ENCODE measurements at regions not wholly inside any gene's neighbourhood (a gene's known extent, or its start where the extent isn't known, plus 50 kb on each side); places are given as distances from the start of the nearest gene placed in this dataset.

- WGBS, 2 donors (ENCODE audit: low coverage in 1 of 2) = 29 to 94% methylated on average over 2 of the region's 2 CpGs
- in situ Hi-C loops (cut with MboI; ENCODE audit: low pct_ligation_motif_present in 1 of 4, low pct_unique_long_range_greater_than_20kb in 1 of 4, low sequenced_read_pairs in 3 of 4) = no loop called here
These were observed 168.0 kb upstream of the RAB4A start for GRCh38 chr1:229102741-229103391.

GRCh38 chr1:229104654-229105053 lies 166.3 kb upstream of the RAB4A start:
- in situ Hi-C loops (cut with MboI; ENCODE audit: low pct_ligation_motif_present in 1 of 4, low pct_unique_long_range_greater_than_20kb in 1 of 4, low sequenced_read_pairs in 3 of 4) = no loop called here
- Histone ChIP-seq H3K27ac (no peak overlapping the region), H3K36me3 (no peaks in the 10 kb centered on the region), H3K4me1 (peaks cover 13 to 16% (median 14%) of the 10 kb centered on the region in 4 donors), H3K27me3 (no peaks in the 10 kb centered on the region), H3K4me3 (no peak overlapping the region), H3K9me3 (no peaks in the 10 kb centered on the region)
- intact Hi-C loops (cut with DNase I; ENCODE audit: low total_unique reads) = no loop called here
- WGBS, 2 donors (ENCODE audit: low coverage in 1 of 2) = 72% methylated on average over 2 of the region's 2 CpGs; no CpG with 5 or more reads in 1 of the 2 donors
- no peak for DNase-seq
- TF ChIP-seq POLR2A (IDR thresholded peaks at IDR 0.05) = no peak
- TF ChIP-seq POLR2AphosphoS5 (IDR thresholded peaks at IDR 0.05) = no peak
- TF ChIP-seq CTCF (IDR thresholded peaks at IDR 0.05) = no peak
- TF ChIP-seq EP300 (IDR thresholded peaks at IDR 0.05; ENCODE audit: low read depth) = no peak

More at GRCh38 chr1:229102741-229103391, 168.0 kb upstream of the RAB4A start:
- Histone ChIP-seq H3K4me3 (no peak overlapping the region), H3K36me3 (no peaks in the 10 kb centered on the region), H3K27me3 (no peaks in the 10 kb centered on the region), H3K9me3 (no peaks in the 10 kb centered on the region), H3K4me1 (peaks cover 0 to 5% (median 0%) of the 10 kb centered on the region in 4 donors), H3K27ac (no peak overlapping the region)
- intact Hi-C loops (cut with DNase I; ENCODE audit: low total_unique reads) = no loop called here
- no peak for DNase-seq
- TF ChIP-seq CTCF (IDR thresholded peaks at IDR 0.05) (no peak), POLR2AphosphoS5 (IDR thresholded peaks at IDR 0.05) (no peak), EP300 (IDR thresholded peaks at IDR 0.05; ENCODE audit: low read depth) (no peak), POLR2A (IDR thresholded peaks at IDR 0.05) (no peak)

DNA sequence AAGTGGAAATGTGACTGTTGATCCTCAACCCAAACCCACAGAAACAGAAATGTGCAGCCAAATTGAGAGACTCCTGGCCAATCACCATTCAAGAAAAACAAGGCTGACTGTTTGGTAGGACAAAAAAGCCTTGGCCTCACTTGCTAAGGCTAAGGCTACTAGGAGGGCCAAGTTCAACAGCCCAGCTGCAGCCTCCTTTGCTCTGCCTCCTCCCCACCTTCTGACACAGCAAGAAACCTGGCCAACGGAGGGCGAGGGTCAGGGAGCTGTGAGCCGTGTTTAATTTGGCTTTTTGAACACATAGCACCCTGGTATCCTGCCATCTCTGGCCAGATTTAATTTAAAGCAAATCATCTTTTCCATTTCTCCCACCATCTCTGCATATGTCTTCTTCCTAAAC lies 165.8 kb upstream of the RAB4A start:
- Histone ChIP-seq H3K36me3 (no peaks in the 10 kb centered on the region), H3K27ac (no peak overlapping the region), H3K4me3 (no peak overlapping the region), H3K27me3 (no peaks in the 10 kb centered on the region), H3K9me3 (no peaks in the 10 kb centered on the region), H3K4me1 (peaks cover 13 to 20% (median 16%) of the 10 kb centered on the region in 4 donors)
- in situ Hi-C loops (cut with MboI; ENCODE audit: low pct_ligation_motif_present in 1 of 4, low pct_unique_long_range_greater_than_20kb in 1 of 4, low sequenced_read_pairs in 3 of 4) (no loop called here), intact Hi-C loops (cut with DNase I; ENCODE audit: low total_unique reads) (no loop called here)
- TF ChIP-seq CTCF (IDR thresholded peaks at IDR 0.05) (no peak), EP300 (IDR thresholded peaks at IDR 0.05; ENCODE audit: low read depth) (no peak), POLR2AphosphoS5 (IDR thresholded peaks at IDR 0.05) (no peak), POLR2A (IDR thresholded peaks at IDR 0.05) (no peak)
- 54% methylated on average over 3 of the region's 3 CpGs; no CpG with 5 or more reads in 1 of the 2 donors for WGBS, 2 donors (ENCODE audit: low coverage in 1 of 2)
- DNase-seq = no peak

GRCh38 chr1:229105822-229106525 lies 164.9 kb upstream of the RAB4A start:
- no peaks in the 10 kb centered on the region for H3K9me3 ChIP-seq
- intact Hi-C loops (cut with DNase I; ENCODE audit: low total_unique reads) = no loop called here
- TF ChIP-seq EP300 (IDR thresholded peaks at IDR 0.05; ENCODE audit: low read depth) (no peak), POLR2AphosphoS5 (IDR thresholded peaks at IDR 0.05) (no peak)
- WGBS, 2 donors (ENCODE audit: low coverage in 1 of 2) = 88 to 100% methylated on average over 3 to 11 of the region's 11 CpGs
- in situ Hi-C loops (cut with MboI; ENCODE audit: low pct_ligation_motif_present in 1 of 4, low pct_unique_long_range_greater_than_20kb in 1 of 4, low sequenced_read_pairs in 3 of 4) = no loop called here
- H3K4me1 ChIP-seq = peaks cover 13 to 20% (median 16%) of the 10 kb centered on the region in 4 donors
- no peak overlapping the region for H3K27ac ChIP-seq
- H3K4me3 ChIP-seq = no peak overlapping the region
- DNase-seq = no peak
- H3K36me3 ChIP-seq = no peaks in the 10 kb centered on the region
- no peaks in the 10 kb centered on the region for H3K27me3 ChIP-seq
